ENCODE measurements at regions not wholly inside any gene's neighbourhood (a gene's known extent, or its start where the extent isn't known, plus 50 kb on each side); places are given as distances from the start of the nearest gene placed in this dataset.

DNA sequence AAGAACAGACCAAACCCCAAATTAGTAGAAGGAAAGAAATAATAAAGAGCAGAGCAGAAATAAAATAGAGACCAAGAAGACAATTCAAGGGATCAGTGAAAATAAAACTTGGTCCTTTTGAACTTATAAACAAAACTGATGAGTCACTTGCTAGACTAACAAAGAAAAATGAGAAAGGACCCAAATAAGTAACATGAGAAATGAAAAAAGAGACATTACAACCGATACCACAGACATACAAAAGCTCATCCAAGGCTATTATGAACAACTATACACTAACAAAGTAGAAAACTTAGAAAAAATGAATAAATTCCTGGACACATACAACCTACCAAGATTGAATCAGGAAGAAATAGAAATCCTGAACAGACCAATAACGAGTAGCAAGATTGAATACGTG, 414.5 kb downstream of the HTR7 start:
- TF ChIP-seq, protein P1, sequence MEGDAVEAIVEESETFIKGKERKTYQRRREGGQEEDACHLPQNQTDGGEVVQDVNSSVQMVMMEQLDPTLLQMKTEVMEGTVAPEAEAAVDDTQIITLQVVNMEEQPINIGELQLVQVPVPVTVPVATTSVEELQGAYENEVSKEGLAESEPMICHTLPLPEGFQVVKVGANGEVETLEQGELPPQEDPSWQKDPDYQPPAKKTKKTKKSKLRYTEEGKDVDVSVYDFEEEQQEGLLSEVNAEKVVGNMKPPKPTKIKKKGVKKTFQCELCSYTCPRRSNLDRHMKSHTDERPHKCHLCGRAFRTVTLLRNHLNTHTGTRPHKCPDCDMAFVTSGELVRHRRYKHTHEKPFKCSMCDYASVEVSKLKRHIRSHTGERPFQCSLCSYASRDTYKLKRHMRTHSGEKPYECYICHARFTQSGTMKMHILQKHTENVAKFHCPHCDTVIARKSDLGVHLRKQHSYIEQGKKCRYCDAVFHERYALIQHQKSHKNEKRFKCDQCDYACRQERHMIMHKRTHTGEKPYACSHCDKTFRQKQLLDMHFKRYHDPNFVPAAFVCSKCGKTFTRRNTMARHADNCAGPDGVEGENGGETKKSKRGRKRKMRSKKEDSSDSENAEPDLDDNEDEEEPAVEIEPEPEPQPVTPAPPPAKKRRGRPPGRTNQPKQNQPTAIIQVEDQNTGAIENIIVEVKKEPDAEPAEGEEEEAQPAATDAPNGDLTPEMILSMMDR (IDR thresholded peaks at IDR 0.05) = no peak
- TF ChIP-seq POLR2AphosphoS5 (IDR thresholded peaks at IDR 0.05; ENCODE audit: low read depth, low read length) (no peak), TCF7L2 (IDR thresholded peaks at IDR 0.05; ENCODE audit: low read depth, low read length) (no peak), SIN3A (IDR thresholded peaks at IDR 0.05; ENCODE audit: borderline replicate concordance, insufficient read depth, low read depth, low read length) (no peak)

Data from Panc1 (cell line).